NCI-H2196 treated with DMSO at 0.1 percent for 48 hours (cell line): ENCODE measurements at regions not wholly inside any gene's neighbourhood (a gene's known extent, or its start where the extent isn't known, plus 50 kb on each side); places are given as distances from the start of the nearest gene placed in this dataset.

Source experiments
- DNase-seq: peaks from one replicate; lab custom pipeline; 2025; ENCODE audit not compliant: unreplicated experiment; lab: John Stamatoyannopoulos, UW

- DNase-seq = no peak
These were observed 379.4 kb downstream of the SPATA31D1 start for GRCh38 chr9:82367929-82368328.

GRCh38 chr9:82369251-82369945, 380.8 kb downstream of the SPATA31D1 start:
- DNase-seq = no peak

- DNase-seq = no peak
These were observed 386.5 kb downstream of the SPATA31D1 start for GRCh38 chr9:82375041-82375440.

GRCh38 chr9:82376677-82377232, 388.2 kb downstream of the SPATA31D1 start:
- no peak for DNase-seq

GRCh38 chr9:82382887-82383616, 394.5 kb downstream of the SPATA31D1 start:
- no peak for DNase-seq

DNA sequence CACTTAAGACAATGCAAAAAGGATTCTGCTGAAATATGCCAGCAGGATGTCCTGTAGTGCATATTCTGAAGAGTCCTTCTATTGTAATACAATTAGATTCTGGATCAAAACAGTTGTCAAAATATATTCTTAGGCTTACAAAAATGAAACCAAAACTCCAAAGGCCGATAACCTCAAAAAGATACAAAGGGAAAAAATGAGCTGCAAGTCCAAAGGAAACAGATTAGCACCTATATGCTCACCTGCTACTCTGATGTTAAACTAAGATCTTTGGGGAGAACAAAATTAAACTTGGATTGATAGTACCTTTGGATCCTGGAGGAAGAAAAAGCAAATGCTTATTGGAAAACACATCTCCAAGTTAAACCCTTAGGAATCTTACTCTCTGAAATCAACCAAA, 397.1 kb downstream of the SPATA31D1 start:
- no peak for DNase-seq

- no peak for DNase-seq
These were observed 409.0 kb downstream of the SPATA31D1 start for GRCh38 chr9:82397534-82397933.

DNA sequence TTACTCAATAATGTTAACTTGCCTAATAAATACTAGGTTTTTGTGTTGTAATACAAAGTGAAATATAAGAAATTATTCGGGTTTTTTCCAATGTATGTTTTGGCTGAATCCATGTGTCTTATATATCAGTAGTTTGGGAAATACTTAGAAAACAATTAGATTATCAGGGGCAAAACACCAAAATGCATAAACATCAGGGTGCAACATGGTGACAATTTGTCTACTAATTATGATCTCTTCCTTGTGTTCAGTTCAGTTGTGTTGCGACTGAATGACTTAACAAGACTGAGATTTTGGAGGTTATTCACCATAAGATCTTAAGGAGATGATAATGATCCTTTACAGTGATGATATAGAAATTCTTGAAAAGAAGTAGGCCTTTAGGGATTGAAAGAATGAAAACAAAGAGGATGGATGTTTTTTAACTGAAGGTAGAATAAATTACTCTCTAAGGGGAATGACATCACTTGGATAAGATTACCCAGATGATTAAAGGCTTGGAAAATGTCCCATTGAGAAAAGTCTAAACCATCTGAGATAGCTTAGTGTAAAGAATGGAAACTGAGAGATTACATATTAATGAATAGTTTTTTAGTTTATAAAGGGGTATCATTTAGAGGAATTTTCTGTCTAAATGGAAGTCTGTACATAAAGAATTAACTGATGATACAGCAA, 415.8 kb downstream of the SPATA31D1 start:
- DNase-seq = no peak

GRCh38 chr9:82404881-82405280, 416.3 kb downstream of the SPATA31D1 start:
- DNase-seq = no peak

GRCh38 chr9:82406456-82407085, 418.0 kb downstream of the SPATA31D1 start:
- DNase-seq = no peak

- DNase-seq = peak; percentile 19
These were observed 421.7 kb downstream of the SPATA31D1 start for GRCh38 chr9:82410306-82410705.

DNA sequence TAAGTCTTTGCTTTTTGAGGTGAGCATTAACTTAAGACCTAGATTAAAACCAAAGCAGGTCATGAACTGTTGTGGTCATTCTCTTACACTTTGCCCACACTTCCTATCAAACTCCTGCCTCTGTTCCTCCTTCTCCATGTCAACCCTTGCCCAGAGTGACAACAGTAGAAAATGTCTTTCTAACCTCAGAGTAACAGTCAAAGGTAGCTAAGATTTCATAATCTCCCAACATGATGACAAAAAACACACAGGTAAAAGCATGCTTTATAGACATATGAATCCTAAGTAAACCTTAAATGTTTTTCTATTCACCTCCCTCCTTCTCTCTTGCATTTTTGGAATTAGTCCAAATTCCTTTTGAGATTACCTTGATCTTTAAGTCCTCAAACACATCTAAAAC, 422.3 kb downstream of the SPATA31D1 start:
- no peak for DNase-seq

DNA sequence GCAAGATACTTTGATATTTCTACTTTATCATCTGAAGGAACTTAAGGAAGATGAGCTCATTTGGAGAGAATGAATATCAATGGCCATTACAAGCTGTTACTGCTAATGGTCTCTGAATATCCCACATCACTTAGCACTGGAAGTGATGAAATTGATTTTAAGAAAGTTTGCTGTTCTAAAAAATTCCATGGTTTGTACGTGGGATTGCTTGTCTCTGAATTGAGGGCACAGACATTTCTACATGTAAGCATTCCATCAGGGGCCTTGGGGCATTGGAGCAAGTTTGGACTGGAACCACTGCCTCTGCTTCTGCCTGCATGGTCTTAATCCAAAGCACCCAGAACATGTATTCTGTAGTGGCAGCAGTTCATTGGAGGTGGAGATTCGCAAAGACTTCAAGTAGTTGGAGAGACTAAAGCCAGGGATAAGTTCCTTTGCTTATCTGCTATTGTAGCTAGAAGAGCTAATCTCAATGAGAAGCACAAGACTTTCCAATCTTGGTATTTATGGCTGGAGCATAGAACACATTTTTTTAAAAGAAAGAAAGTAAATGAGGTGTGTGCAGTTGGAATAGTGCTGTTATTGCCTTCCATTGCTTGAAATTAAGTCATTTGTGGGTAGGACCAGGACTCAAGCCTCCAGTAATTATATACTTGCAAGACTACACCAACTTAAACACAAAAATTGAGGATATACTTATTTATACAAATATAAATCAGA, 424.2 kb downstream of the SPATA31D1 start:
- no peak for DNase-seq

DNA sequence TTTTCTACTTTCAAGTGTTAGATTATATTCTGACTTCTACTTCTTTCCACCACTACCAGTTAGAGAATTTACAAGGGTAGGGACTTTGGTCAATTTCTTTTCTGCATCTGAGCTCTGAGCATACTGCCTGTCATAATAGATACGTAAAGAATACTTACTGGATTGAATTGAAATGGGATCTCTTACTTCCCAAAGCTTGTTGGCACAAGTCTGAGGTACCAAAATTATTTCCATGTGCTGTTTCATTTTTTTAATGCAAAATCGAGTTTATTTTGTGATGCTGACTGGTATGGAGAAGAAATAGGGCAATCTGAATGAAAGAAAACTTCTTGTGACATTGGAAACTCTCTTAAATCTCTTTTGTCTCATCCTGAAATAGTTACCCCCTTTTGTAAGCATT, 428.9 kb downstream of the SPATA31D1 start:
- no peak for DNase-seq

DNA sequence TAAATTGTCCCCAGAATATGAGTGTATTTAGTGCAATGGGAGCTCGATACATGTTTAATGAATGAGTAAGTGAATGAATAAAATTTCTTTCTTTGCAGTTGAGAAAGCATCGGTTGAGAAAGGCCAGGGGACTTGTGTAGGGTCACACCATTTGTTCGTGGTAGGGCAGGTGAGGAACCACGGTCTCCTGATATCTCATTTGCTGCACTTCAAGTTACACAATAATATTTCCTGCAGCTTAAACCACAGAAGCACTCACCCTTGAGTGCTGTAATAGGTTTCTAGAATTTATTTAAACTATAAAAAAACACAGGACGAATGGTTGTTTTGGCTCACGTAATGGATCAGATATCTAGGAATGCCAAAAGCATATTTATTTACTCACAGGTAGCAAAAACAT, 429.8 kb downstream of the SPATA31D1 start:
- DNase-seq = no peak

DNA sequence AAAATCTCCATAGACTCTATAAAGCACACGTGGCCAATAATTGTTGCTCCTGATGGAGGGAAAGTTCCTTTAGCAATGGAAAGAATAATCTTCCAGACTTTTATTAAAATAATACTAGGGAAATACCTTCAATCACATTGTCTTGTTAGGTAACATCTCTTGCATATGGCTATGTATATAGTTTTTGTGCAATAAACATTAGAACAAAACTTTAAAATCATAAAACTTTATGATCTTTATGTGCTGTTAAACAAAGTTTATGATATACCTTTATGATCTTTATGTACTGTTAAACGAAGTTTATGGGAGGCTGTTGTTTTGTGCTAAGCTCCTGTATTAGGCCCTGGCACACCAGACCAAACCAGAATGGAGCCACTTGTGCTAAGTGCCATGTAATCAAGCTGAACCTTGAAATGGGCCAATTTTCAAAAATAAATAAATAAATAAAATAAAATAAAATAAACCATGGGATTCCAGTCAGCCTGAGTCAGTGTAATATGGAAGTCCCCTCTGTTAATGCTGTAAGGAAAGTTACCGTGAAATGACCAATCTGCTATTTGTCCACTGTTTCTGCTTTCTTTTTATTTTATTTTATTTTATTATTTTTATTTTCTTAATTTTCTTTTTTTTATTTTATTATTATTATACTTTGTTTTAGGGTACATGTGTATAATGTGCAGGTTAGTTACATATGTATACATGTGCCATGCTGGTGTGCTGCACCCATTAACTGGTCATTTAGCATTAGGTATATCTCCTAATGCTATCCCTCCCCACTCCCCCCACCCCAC, 431.3 kb downstream of the SPATA31D1 start:
- DNase-seq = no peak

GRCh38 chr9:82421498-82421897, 432.9 kb downstream of the SPATA31D1 start:
- DNase-seq = no peak

- no peak for DNase-seq
These were observed 435.1 kb downstream of the SPATA31D1 start for GRCh38 chr9:82423700-82424099.

- DNase-seq = no peak
These were observed 436.1 kb downstream of the SPATA31D1 start for GRCh38 chr9:82424599-82425120.

GRCh38 chr9:82431121-82431520, 442.5 kb downstream of the SPATA31D1 start:
- DNase-seq = no peak
